T-helper 2 cell (primary cell): ENCODE measurements at regions not wholly inside any gene's neighbourhood (a gene's known extent, or its start where the extent isn't known, plus 50 kb on each side); places are given as distances from the start of the nearest gene placed in this dataset.
A peak's percentile ranks its signal among the peaks of the same experiment; 100 is the strongest.
"Not testable (repeated sequence)": the region's sequence is repeated elsewhere in the genome, so short reads cannot be mapped to it uniquely, and the experiment has no call there.

ENCODE experiments used
- DNase-seq, 5 experiments: peaks; one replicate each; pipeline versions ENCODE4 v3.0.0 to v3.0.0-alpha.2; 2012 to 2022

- DNase-seq = no peak
Observed at GRCh38 chr7:142568435-142569097, 180.7 kb upstream of the PRSS1 start.

- DNase-seq = no peak
Observed at GRCh38 chr7:142567201-142568075, 181.8 kb upstream of the PRSS1 start.

GRCh38 chr7:142566271-142566670 lies 183.0 kb upstream of the PRSS1 start:
- no peak for DNase-seq

DNA sequence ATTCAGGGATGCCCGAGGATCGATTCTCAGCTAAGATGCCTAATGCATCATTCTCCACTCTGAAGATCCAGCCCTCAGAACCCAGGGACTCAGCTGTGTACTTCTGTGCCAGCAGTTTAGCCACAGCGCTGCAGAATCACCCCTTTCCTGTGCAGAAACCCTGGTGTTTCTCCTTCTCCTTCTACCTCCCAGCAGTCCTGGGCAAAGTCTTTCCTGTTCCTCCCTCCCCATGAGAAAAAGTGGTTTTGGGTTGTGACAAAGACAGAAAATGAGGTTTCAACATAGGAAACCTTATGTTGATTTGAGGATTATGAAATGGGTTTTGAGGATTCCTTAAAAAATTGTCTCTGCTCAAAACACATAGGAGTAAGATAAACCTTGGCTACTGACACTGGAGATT lies 185.1 kb upstream of the PRSS1 start:
- not testable (repeated sequence) for DNase-seq

GRCh38 chr7:142563470-142563869 lies 185.8 kb upstream of the PRSS1 start:
- DNase-seq = no peak

- DNase-seq = no peak
Observed at GRCh38 chr7:142562688-142563087, 186.6 kb upstream of the PRSS1 start.

- DNase-seq = not testable (repeated sequence)
Observed at GRCh38 chr7:142561396-142561795, 187.9 kb upstream of the PRSS1 start.

DNA sequence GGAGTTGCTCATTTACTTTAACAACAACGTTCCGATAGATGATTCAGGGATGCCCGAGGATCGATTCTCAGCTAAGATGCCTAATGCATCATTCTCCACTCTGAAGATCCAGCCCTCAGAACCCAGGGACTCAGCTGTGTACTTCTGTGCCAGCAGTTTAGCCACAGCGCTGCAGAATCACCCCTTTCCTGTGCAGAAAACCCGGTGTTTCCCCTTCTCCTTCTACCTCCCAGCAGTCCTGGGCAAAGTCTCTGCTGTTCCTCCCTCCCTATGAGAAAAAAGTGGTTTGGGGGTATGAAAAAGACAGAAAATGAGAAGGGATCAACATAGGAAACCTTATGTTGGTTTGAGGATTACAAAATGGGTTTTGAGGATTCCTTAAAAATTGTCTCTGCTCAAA lies 188.5 kb upstream of the PRSS1 start:
- DNase-seq = not testable (repeated sequence)

DNA sequence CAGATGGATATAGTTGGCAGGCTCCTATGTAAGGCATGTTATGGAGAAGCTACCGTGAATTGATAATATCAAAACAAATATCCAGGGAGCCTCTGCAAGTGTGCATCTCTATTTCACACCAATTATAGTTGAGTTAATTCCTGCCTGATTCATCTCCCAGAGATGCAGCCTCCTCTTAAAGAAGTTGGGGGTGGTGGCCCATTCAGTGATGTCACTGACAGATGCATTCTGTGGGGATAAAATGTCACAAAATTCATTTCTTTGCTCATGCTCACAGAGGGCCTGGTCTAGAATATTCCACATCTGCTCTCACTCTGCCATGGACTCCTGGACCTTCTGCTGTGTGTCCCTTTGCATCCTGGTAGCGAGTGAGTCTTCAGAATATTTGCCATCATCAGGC lies 189.1 kb upstream of the PRSS1 start:
- no peak for DNase-seq

DNA sequence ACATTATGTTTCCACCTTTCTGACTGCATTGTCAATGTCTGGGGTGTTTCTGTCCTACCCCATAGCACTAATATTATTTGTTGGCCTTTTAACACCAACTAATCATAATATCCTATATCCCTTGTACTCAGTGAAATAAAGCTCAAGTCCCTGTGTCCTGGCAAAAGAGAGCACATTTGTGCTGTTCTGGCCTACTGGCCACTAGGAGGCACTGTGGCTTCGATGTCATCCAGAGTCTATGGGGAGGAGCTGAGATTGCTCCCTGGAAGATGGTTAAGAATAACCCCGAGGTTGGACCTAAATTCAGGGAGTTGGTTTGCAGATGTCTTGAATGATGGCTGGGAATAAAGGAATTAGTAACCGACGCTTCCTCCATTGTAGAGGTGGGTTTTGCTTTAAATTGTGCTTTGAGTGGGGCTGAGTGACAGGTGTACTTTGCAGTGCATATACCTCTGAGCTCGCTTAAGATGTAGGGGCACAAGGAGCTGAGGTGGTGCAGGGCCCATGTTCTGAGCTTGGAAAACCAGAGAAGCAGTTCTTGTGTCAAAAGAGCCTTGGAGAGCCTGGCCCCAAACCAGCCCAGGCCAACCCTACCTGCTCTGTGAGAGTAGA lies 191.2 kb upstream of the PRSS1 start:
- peak in 3 of 5 experiments; percentile 14 to 45 (median 30) for DNase-seq

DNA sequence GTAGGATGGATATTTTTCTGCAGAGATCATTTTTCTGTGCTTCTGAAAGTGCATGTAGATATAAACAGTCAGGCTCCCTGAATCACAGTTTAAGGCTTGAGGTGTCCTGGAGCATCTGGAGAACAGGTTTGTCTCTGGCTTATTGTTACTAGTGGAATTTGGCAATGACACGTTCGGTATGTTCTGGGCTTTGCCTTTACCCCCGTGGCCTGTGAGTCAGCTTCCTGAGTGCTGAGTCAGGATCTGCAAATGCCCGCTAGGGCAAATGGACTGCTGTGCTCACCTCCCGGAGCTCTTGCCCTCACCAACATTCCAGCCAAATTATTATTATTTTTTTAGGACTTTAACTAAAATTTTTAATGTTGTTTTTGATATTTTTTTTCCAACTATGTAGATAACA lies 192.5 kb upstream of the PRSS1 start:
- DNase-seq = no peak

- no peak for DNase-seq
Observed at GRCh38 chr7:142554560-142555532, 194.4 kb upstream of the PRSS1 start.

DNA sequence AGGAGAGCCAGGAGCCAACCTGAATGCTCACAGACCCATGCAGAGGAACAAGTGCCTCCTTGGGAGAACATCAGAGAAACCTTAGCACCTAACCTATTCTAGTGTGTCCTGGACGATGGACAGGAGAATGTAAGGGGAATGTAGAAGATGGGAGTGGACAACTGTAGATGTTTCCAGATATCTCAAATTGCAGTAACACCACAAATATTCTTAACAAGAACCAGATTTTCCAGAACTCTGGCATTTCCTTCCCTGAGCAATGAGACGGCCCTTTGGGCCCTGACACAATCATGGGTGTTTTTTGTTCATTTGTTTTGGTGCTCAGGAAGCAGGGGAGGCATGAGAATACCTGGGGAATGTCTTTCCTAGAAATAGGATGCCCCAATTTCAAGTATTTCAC lies 196.1 kb upstream of the PRSS1 start:
- no peak for DNase-seq

DNA sequence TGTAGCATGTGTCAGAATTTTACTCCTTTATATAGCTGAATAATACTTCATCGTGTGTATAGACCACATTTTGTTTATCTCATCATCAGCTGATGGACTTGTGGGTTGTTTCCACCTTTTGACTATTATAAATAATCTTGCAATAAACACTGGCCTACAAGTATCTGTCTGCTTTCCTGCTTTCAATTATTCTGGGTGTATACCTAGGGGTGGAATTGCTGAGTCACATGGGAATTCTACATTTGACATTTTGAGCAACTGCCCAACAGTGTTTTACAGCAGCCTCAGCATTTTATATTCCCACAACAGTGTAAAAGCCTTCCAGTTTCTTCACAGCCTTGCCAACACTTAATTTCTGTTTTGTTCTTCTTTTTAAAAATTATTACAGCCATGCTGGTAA lies 200.3 kb upstream of the PRSS1 start:
- DNase-seq = no peak

DNA sequence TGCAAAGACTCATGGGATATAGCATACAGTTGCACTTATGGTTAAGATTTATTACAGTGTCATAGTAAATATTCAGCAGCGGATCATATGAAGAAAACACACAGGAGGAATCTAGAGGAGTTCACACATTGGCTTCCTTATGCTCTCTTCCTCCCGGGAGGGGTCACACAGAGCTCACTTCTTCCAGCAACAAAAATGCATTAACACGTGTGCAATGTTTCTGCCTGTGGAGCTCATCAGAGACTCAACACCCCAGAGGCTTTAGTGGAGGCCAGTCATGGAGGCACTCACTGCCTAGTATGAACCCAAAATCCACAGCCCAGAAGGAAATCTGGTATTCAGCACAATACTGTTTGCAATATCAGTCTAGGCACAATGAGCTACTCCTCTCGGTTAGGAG lies 202.8 kb upstream of the PRSS1 start:
- no peak for DNase-seq

GRCh38 chr7:142542942-142543341 lies 206.3 kb upstream of the PRSS1 start:
- no peak for DNase-seq

DNA sequence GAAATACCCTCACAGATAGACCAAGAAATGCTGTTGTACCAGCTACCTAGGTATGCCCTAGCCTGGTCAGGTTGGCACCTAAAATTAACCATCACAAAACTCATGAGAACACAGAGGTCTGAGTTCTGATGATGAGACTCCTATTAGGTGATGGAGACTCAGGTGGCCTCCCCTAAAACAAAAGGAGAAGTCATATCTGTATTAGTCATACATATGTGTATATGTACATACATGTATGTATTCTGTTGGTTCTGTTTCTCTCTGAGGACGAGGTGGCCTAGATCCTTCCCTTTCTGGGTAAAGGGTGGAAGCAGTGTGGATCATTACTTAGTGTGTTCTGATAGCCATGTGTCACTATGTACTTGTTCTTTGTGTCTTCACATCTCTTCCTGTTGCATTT lies 207.2 kb upstream of the PRSS1 start:
- DNase-seq = no peak

DNA sequence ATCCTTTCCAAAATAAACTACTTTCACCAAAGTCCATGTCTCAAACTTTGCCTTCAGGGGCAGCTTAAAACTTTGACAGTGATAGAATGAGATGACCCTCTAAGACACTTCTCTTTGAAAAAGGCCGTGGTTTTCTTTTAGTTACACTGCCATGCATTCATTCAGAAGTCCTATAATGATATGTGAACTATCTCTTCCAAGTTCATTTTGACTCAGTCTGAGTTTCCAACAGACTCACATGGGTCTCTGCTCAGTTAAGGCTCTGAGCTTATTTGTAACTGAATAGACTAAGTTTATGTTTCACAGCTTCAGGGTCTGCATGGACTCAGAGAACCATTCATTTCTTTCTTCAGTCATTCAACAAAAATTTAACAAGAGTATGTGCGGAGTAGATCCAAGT lies 208.9 kb upstream of the PRSS1 start:
- no peak for DNase-seq

DNA sequence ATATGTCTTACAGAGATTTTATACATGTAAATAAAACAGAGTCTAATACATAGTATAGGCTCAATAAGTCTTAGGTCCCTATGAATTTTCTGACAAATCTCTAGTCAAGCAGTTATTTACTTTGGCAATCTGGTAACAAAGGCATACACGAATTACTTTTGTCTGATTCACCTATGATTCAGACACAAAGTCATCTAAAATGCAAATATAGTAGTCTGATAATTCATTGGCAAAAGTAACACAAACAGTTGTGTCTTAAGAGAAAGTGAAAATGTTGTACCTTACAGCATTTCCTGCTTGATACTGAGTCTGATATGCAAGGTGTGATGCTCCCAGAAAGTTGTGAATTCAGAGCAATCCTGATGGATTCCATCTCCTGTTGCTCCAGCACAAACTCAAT lies 209.4 kb upstream of the PRSS1 start:
- DNase-seq = no peak

DNA sequence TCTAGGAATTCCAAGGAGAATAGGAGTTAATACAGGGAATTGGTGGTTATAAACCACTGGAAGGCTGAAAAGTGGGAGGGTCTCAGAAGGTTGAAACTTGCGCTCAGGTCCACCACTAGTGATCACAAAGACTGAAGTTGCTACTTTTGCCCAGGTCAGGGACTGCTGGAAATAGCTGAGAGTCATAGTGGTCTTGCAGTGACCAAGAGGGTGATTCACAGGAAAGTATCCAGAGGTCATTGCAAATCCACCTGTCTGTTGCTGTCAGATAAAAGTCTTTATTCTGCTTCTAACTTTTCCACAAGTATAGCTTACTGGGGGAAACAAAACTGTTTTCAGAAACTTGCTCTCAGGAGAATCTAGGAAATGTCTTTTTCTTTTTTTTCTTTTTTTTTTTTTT lies 211.5 kb upstream of the PRSS1 start:
- no peak for DNase-seq

DNA sequence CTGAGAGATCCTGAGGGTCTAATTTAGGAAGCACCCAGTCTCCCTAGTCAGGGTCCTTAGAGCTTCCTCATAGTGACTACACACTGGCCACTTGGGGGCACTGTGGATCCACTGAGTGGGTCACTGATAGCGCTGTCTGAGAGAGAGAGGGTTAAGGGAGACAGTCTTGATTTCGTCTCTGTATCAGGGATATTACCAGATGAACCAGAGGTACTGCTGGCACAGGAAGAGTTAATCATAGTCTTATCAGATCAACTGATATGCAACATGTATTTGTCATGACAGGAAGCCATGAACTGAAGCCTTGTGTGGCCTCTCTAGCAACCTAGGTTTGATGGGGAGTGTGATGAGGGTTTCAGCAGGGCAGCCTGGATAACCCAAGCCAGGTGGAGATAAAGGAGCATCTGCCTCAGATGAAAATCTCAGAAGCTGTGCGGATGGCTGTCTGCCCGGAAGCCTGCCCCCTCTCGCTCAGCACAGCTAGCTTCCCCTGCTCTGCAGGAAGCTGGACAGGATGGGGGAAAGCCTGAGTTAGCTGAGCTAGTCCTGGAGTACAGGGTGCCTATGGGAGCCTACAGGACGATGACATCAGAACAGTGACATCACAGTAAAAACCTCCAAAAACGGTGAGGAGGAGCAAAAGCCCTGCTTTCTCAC lies 214.0 kb upstream of the PRSS1 start:
- DNase-seq = peak; percentile 13 to 84 (median 61)

DNA sequence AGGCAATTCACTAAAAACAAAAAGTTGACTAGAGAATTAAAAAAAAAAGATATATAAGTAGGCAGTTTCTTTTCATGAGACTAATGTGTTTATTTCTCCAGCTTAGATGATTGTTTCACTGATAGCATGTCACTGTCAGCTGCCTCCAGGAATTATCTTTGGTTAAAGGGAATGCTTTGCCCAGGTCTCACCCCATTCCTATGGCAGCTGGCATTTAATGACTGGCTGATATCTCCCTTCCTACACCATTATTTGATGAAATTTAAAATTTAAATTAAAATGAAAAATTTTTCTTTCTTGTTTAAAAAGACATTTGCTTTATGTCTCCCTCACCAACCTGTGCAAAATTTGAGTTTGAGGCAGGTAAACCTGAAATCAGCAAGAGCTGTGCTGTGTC lies 214.5 kb upstream of the PRSS1 start:
- DNase-seq = no peak
